Thoracic aorta (tissue), 2 donors: ENCODE measurements at regions not wholly inside any gene's neighbourhood (a gene's known extent, or its start where the extent isn't known, plus 50 kb on each side); places are given as distances from the start of the nearest gene placed in this dataset.

ENCODE experiments used
- ATAC-seq: fragments of 150-250 bp; one replicate; pipeline ENCODE4 v1.8.0; 2017; ENCODE audit warnings: low read depth; ENCODE audit not compliant: insufficient number of reproducible peaks, low FRiP score
- DNase-seq: peaks from one replicate; pipeline ENCODE4 v3.0.0-alpha.2; 2020; ENCODE audit warnings: low spot score
- H3K27ac ChIP-seq, 2 donors: fragments of 200-600 bp; sonication (generic); 1 replicate in 1 of 2; 2 replicates in 1 of 2; pipeline ENCODE4 v1.5.1; 2016; ENCODE audit warnings: mild to moderate bottlenecking in 2 of 2, moderate library complexity in 2 of 2
- H3K27me3 ChIP-seq: fragments of 200-600 bp; sonication (generic); replicated peaks from 2 replicates; pipeline ENCODE4 v1.6.0; 2016; ENCODE audit warnings: mild to moderate bottlenecking; ENCODE audit not compliant: insufficient read depth
- H3K36me3 ChIP-seq: fragments of 200-600 bp; sonication (generic); one replicate; pipeline ENCODE4 v1.5.1; 2016
- H3K4me1 ChIP-seq, 2 donors: fragments of 200-600 bp; sonication (generic); 1 replicate in 1 of 2; 2 replicates in 1 of 2; pipeline versions ENCODE4 v1.5.1 to v1.6.0; 2016; ENCODE audit warnings: low read depth in 2 of 2, mild to moderate bottlenecking in 1 of 2; ENCODE audit not compliant: control insufficient read depth in 1 of 2
- H3K4me3 ChIP-seq: fragments of 200-600 bp; sonication (generic); 2 replicates; pipeline ENCODE4 v1.5.1; 2016; ENCODE audit warnings: mild to moderate bottlenecking
- H3K9me3 ChIP-seq: fragments of 200-600 bp; sonication (generic); 2 replicates; pipeline ENCODE4 v1.5.1; 2016
- TF ChIP-seq, protein P1 (sequence below): fragments of 200-600 bp; sonication (generic); IDR thresholded peaks from one replicate; pipeline ENCODE4 v1.5.1; 2019; ENCODE audit warnings: antibody characterized with exemption

- ATAC-seq, result no peak
Measured at GRCh38 chr17:72433797-72434196, 313.0 kb downstream of the SOX9 start.

DNA sequence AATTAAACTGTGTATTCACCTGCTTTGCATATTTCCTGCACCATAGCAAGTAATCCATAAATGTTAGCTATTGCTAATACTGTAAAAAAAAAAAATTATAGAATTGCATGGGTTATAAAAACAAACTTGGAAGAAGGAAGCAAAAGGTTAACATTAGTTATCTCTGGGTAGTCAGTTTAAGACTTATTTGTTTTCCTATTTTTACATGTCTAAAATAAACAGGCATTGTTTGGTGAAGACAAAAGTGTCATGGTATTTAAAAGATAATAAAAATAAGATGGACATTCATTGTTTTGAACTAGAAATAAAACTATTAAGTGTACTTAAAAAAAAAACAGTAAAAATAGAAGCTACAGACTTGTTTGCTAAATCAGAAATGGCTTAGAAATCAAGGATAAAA lies 313.8 kb downstream of the SOX9 start:
- H3K27me3 ChIP-seq, result no peaks in the 10 kb centered on the region
- no peaks in the 10 kb centered on the region for H3K9me3 ChIP-seq
- no peak overlapping the region for H3K27ac ChIP-seq
- no peaks in the 10 kb centered on the region for H3K36me3 ChIP-seq
- no peak for ATAC-seq
- H3K4me1 ChIP-seq, result no peaks in the 10 kb centered on the region
- no peak for DNase-seq
- TF ChIP-seq, protein P1, sequence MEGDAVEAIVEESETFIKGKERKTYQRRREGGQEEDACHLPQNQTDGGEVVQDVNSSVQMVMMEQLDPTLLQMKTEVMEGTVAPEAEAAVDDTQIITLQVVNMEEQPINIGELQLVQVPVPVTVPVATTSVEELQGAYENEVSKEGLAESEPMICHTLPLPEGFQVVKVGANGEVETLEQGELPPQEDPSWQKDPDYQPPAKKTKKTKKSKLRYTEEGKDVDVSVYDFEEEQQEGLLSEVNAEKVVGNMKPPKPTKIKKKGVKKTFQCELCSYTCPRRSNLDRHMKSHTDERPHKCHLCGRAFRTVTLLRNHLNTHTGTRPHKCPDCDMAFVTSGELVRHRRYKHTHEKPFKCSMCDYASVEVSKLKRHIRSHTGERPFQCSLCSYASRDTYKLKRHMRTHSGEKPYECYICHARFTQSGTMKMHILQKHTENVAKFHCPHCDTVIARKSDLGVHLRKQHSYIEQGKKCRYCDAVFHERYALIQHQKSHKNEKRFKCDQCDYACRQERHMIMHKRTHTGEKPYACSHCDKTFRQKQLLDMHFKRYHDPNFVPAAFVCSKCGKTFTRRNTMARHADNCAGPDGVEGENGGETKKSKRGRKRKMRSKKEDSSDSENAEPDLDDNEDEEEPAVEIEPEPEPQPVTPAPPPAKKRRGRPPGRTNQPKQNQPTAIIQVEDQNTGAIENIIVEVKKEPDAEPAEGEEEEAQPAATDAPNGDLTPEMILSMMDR, result no peak
- no peak overlapping the region for H3K4me3 ChIP-seq

More at GRCh38 chr17:72433797-72434196, 313.0 kb downstream of the SOX9 start:
- no peaks in the 10 kb centered on the region for H3K27me3 ChIP-seq
- DNase-seq, result no peak
- no peaks in the 10 kb centered on the region for H3K36me3 ChIP-seq
- H3K9me3 ChIP-seq, result no peaks in the 10 kb centered on the region
- no peak overlapping the region for H3K4me3 ChIP-seq
- TF ChIP-seq, protein P1, result no peak
- no peak overlapping the region for H3K27ac ChIP-seq
- H3K4me1 ChIP-seq, result no peaks in the 10 kb centered on the region

DNA sequence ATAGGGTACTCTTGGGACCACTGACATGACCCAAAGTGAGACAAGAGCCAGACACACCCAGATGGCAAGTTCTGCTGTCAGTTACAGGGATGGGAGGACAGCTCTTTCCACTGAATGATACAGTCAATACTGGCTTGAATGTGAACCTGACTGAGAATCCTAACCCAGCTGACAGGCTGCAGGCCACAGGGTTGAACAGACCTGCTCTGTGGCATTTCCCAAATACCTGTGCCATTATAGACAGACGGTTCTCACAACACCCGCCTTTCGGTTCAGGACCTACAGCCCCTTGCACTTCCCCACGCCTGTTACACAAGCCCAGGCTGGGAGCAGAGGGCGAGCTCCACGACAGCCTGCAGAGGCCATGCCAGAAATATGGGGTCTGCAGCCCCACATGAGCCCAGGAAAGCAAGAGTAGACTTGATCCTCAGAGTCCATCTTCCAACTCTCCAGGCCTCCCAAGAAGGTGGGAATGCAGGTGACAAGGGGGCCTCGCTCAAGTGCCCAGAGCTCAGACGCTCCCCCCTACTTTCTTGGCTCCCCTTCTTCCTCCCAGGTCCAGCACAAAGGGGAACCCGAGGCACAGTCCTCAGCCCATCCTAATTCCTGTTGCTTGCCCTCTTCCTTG lies 314.3 kb downstream of the SOX9 start:
- no peak for ATAC-seq

DNA sequence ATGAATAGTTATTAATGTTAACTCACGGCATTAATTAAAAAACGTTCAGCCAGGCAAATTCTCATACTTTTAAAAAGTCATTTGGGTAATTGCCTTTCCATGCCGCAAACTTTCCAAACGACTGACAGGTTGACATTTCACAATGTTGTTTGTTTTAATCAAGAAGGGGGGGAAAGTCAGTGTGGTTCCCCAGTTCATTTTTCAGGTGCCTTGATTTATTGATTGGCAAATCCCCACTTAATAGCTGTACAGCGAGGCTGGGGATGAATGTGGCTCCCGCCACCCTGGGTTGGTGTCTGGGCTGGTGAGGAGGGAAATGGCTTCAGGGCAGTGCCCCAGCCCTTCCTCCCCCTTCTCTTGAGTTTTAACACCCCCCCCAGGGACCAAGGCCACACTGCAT lies 318.0 kb downstream of the SOX9 start:
- Histone ChIP-seq H3K4me3 (no peak overlapping the region), H3K36me3 (no peaks in the 10 kb centered on the region), H3K4me1 (no peaks in the 10 kb centered on the region), H3K27ac (no peak overlapping the region), H3K27me3 (no peaks in the 10 kb centered on the region), H3K9me3 (no peaks in the 10 kb centered on the region)
- DNase-seq (no peak), ATAC-seq (no peak)
- TF ChIP-seq, protein P1, result no peak

More for the DNA sequence above, 314.3 kb downstream of the SOX9 start:
- H3K27ac ChIP-seq, result no peak overlapping the region
- TF ChIP-seq, protein P1, result no peak
- no peaks in the 10 kb centered on the region for H3K4me1 ChIP-seq
- no peaks in the 10 kb centered on the region for H3K27me3 ChIP-seq
- no peaks in the 10 kb centered on the region for H3K36me3 ChIP-seq
- no peak overlapping the region for H3K4me3 ChIP-seq
- no peaks in the 10 kb centered on the region for H3K9me3 ChIP-seq
- no peak for DNase-seq

- Histone ChIP-seq H3K36me3 (no peaks in the 10 kb centered on the region), H3K27ac (no peak overlapping the region), H3K4me3 (no peak overlapping the region), H3K9me3 (no peaks in the 10 kb centered on the region), H3K4me1 (no peaks in the 10 kb centered on the region), H3K27me3 (no peaks in the 10 kb centered on the region)
- ATAC-seq, result no peak
- DNase-seq, result no peak
- TF ChIP-seq, protein P1, result no peak
Measured at GRCh38 chr17:72439893-72440502, 319.2 kb downstream of the SOX9 start.
